ENCODE measurements at regions not wholly inside any gene's neighbourhood (a gene's known extent, or its start where the extent isn't known, plus 50 kb on each side); places are given as distances from the start of the nearest gene placed in this dataset.

DNA sequence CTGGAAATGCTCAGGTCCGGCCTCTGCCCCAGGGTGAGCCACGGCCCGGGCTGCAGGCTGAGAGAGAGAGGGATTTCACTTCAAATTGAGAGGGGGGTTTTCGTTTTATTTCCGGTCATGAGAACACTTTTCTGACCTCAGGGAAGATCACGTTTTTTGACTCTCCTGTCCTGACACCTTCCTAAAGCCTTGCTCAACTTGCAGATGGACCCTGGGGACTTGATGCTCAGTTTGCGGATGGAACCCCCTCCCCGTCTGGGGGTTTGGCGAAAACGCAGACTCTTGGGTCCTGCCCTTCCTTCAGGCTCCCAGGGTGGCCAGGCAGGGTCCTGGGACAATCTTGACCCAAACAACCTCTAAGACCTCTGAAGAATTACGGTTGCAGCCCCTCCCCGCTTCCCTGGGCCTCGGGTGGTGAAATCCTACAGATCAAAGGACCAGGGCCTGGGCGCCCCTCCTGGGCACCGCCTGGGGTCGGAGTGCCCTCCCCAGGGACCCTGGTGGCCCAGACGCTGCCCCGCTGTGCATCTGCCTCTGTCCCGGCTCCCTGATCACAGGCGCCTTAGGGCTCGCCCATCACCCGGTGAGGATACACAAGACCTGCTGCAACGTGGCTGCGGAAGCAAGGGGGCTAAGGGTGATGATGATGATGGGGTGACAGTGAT is 148.2 kb downstream of the ERMARD start:
- no peak for DNase-seq (ENCODE audit: low read depth in 2 of 3, low spot score in 2 of 3)

DNA sequence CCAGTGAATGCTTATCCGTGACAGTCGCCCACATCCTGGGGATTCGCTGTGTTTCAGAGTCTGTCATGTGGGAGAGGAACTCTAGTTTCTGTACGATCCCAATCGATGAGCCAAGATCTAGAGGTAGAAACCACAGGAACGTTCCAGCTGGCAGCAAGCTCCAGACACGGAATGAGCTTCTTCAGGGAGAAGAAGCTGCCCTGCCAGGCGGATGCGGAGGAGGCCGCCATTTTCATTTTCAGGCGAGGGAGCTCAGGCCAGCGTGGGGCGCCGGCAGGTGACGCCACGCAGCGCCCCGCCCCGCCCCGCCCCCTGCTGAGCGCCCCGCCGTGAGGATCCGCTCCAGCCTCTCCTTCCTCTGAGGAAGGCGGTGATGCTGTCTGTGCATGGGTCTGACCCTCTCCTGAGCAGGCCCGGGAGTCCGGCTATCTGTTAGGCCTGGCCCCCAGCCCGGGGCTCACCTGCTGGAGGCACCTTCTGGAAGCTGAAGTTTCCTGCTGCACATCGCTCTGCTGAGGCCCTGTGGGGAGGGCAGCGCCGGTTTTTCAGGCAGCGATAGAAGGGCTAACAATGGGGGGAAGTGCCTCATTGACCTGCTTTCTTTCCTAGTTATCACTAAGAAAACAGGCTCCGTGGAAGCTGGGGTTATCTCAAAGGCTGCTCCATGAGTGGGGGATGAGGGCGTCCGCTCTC is 147.5 kb downstream of the ERMARD start:
- no peak for DNase-seq (ENCODE audit: low read depth in 2 of 3, low spot score in 2 of 3)

GRCh38 chr6:169897601-169898358 is 146.4 kb downstream of the ERMARD start:
- no peak for DNase-seq (ENCODE audit: low read depth in 2 of 3, low spot score in 2 of 3)

DNA sequence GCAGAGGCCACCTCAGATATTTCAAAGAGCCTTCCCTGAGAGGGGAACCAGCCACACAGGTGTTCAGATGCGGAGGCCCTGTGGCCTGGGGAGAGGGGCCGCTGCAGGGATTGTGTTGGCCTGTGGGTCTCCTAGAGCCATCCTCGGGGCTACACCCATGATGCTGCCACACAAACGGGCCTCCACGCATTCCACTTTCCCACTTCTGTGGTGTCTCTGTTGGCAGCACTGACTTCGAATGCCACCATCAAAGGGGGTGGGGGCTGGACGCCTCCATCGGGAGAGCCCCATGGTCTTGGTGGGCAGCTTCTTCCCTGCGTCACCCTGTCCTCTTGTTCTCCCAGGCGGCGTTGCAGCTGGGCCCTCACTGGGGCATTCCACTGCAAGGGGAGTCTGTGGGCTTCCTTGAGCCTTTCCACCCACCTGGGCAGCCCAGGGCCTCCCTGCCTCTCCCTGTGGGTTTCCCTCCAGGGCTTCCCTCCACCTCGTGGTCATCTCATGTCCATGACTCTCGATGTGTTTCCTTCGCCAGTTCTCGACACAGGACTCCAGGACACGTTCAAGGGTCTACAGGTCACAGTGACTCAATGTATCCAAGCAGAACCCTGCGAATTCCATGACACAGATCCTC is 145.5 kb downstream of the ERMARD start:
- no peak for DNase-seq (ENCODE audit: low read depth in 2 of 3, low spot score in 2 of 3)

DNA sequence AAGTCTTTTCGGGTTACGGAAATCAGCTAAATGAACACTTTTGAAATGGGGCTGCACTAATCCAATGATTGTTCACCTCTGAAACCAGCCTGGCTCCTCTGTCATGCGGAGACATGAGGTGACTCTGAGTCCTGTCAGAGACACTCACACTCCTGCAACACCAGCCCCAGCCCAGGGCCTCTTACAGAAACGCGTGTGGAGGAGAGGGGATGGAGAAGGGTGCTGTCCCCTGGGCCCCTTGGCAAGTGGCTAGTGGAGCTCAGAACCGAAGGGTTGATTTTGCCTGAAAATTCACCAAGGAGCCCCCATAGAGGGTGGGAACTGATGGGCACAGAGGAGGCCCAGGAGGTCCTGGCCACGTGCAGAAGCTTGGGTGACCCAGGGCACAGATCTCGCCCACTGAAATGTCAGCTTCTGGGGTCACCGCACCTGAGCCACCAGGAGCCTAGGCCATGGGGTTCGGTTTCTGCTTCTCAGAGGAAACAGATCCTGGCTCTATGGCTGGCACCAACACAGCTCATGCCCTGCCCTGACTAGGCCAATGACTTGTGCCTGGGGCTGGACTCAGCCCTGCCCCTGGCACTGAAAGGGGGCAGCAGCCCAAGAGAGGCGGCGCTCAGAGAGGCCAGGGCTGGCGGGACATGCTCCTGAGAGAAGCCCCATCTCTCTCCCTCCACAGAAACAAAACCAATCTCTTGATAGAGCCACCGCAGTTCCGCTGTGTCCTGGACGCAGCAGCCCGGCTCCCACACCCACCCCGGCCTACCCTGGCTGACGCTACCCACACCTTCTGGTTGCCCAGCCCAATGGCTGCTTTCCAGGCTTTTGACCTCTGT is 144.7 kb downstream of the ERMARD start:
- DNase-seq (ENCODE audit: low read depth in 2 of 3, low spot score in 2 of 3): no peak

DNA sequence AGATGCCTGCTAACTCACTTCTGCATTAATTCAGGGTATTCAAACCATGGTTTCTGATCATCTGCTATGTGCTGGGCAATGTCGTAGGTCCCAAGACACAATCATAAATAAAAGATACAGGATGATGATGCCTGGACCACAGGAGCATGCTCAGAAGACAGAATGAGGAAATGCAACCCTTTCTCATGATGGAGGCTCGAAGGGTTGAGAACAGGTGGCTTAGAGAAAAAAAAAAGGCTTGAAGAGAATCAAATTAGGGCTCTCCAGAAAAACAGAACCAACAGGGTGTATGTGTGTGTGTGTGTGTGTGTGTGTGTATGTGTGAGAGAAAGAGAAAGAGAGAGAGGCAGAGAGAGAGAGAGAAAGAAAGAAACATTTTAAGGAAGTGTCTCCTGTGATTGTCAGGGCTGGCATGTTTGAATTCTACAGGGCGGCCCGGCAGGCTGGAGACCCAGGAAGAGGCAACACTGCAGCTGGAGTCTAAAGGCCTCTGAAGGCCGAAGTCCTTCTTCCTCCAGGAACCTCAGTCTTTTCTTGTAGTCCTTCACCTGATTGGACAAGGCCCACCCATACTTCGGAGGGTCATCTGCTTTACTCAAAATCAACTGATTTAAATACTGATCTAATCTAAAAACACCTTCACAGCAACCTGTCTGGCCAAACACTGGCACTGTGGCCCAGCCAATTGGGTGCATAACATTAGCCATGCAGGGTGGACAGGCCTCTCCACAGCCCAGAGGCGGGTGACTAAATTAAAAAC is 143.8 kb downstream of the ERMARD start:
- no peak for DNase-seq (ENCODE audit: low read depth in 2 of 3, low spot score in 2 of 3)

DNA sequence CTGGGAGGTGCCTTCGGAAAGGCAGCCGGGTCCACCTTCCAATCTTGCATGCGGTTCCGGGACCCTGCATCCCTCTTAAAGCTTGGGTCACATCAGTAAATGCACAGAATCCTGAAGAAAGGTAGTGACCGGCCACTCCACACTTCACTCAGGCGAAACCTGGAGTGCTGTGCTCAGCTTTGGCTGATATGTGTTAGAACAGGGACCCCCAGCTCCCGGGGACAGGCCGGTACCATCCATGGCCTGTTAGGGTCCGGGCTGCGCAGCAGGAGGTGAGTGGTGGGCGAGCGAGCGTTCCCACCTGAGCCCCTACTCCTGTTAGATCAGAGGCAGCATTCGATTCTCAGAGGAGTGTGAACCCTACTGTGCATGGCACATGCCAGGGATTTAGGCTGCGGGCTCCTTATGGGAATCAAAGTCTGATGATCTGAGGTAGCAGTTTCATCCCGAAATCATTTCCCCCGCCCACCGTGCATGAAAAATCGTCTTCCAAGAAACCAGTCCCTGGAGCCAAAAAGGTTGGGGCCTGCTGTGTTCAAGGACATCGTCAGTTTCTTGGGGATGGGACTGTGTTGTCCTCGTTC is 143.0 kb downstream of the ERMARD start:
- no peak for DNase-seq (ENCODE audit: low read depth in 2 of 3, low spot score in 2 of 3)

DNA sequence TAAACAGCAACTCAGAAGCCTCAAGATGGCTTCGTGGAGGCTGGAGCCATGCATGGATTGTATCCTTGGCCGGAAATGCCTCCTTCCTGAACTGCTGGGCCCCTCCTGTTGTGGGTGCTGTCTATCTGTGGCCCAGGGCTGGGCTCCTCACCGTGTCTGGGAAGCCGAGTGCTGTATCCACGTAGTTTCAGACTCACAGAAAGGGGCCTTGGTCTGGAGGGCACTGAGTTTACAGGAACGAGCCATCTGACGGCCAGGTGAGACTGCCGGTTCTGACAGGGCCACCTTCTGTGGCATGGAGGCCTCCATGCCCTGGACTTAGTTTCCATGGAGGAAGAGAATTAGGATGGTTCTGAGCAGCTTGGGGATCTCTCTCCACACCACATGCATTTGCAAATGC is 142.2 kb downstream of the ERMARD start:
- DNase-seq (ENCODE audit: low read depth in 2 of 3, low spot score in 2 of 3): no peak

- no peak for DNase-seq (ENCODE audit: low read depth in 2 of 3, low spot score in 2 of 3)
Measured at GRCh38 chr6:169891846-169892245, 140.4 kb downstream of the ERMARD start.

- DNase-seq (ENCODE audit: low read depth in 2 of 3, low spot score in 2 of 3): no peak
Measured at GRCh38 chr6:169891421-169891820, 140.0 kb downstream of the ERMARD start.

- DNase-seq (ENCODE audit: low read depth in 2 of 3, low spot score in 2 of 3): no peak
Measured at GRCh38 chr6:169890901-169891300, 139.5 kb downstream of the ERMARD start.

DNA sequence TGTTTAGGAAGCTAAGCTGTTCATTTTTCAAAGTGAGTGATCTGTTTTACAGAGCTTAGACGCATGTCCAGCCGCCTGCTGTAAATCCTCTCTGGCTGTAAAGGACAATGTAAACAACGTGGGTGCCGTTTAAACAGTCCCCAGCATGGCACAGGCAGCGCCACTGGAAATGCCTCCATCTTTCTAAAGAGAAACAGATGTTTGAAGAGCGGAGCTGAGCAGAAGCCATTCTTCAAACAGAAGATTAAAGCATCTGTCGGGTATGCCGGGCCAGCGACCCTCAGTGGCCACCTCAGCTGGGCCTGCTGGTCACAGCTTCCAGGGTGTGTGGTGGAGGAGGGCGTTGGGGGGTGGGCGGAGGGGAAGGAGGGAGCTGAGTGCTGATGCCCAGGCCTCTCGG is 138.6 kb downstream of the ERMARD start:
- no peak for DNase-seq (ENCODE audit: low read depth in 2 of 3, low spot score in 2 of 3)

- no peak for DNase-seq (ENCODE audit: low read depth in 2 of 3, low spot score in 2 of 3)
Measured at GRCh38 chr6:169887529-169888140, 136.2 kb downstream of the ERMARD start.

- no peak for DNase-seq (ENCODE audit: low read depth in 2 of 3, low spot score in 2 of 3)
Measured at GRCh38 chr6:169886631-169887227, 135.3 kb downstream of the ERMARD start.

GRCh38 chr6:169885831-169886230 is 134.4 kb downstream of the ERMARD start:
- DNase-seq (ENCODE audit: low read depth in 2 of 3, low spot score in 2 of 3): no peak

DNA sequence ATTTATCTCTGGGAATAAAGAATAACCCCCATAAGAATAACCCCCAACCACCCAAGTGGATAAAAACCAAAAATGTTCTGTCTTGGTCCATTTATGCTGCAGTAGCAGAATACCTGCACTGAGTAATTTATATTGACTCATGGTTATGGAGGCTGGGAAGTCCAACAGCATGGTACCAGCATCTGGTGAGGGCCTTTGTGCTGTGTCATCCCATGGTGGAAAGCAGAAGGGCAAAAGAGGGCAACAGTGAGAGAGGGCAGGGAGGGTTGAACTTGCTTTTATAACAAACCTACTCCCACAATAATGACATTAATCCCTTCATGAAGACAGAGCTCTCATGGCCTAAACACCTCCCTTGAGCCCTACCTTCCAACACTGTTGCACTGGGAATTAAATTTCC is 133.7 kb downstream of the ERMARD start:
- no peak for DNase-seq (ENCODE audit: low read depth in 2 of 3, low spot score in 2 of 3)

DNA sequence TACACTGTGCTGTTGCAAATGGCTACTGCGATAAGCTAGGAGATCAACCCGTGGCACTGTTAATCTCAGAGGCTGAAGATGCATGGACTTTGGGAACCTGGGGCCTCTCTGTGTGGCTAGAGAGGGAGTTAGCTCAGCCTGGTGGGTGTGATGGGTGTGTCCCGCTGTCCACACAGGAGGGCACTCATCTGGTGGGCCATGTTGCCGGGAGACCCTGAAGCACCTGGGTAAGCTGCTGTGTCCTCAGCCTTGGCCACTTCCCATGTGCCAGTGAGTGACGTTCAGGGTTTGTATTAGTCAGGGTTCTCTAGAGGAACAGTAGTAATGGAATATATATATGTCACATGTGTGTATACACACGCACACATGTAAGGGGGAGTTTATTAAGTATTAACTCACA is 132.7 kb downstream of the ERMARD start:
- DNase-seq (ENCODE audit: low read depth in 2 of 3, low spot score in 2 of 3): no peak

DNA sequence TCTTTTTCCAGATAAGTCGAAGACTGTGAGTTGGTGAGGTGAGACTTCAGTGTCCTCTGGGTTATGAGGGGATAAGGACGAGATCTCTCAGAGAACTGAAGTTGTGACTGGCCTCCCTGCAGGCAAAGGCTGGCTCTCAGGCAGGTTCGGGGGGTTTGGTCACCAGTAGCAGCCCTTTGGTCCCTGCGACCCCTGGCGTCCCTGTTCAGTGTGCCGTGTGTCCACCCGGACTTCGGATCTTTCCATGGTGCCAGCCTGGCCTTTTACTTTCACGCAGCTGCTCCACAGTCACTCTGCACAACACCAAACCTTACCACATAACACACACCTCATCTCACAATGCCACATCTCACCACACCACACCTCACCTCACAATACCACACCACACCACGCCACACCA is 131.9 kb downstream of the ERMARD start:
- no peak for DNase-seq (ENCODE audit: low read depth in 2 of 3, low spot score in 2 of 3)

DNA sequence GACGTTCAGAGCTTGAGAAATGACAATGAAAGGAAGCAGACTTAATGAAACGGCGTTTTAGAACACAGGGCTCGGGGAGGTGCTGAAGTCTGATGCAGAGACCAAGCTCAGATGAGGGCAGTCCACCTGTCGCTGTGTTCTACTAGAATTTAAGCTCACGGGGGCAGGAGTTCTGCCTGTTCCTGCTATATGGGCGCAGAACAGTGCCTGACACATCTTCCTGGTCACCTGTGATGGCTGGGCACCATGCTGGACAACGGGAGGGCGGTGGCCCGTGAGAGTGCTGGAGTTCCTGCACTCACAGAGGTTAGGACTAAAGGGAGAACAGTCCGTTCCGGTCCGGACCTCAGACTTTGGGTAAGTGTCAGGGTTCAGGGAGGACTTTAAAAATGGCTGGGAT is 130.6 kb downstream of the ERMARD start:
- DNase-seq (ENCODE audit: low read depth in 2 of 3, low spot score in 2 of 3): no peak
